Panc1 (cell line): ENCODE measurements at regions not wholly inside any gene's neighbourhood (a gene's known extent, or its start where the extent isn't known, plus 50 kb on each side); places are given as distances from the start of the nearest gene placed in this dataset.

ENCODE experiments used
- CTCF ChIP-seq: fragments of 450-650 bp; IDR thresholded peaks from 2 replicates; pipeline ENCODE4 v1.5.1; 2017; ENCODE audit warnings: mild to moderate bottlenecking
- REST ChIP-seq, 2 experiments: IDR thresholded peaks; 2 replicates each; pipeline ENCODE4 v1.6.1; 2011 to 2012; ENCODE audit warnings: low read depth in 2 of 2, control low read depth in 1 of 2, low read length in 1 of 2, mild to moderate bottlenecking in 1 of 2, moderate library complexity in 1 of 2; ENCODE audit not compliant: insufficient read depth in 1 of 2

- TF ChIP-seq CTCF = no peak
- no peak for TF ChIP-seq REST (IDR thresholded peaks at IDR 0.05; ENCODE audit: insufficient read depth in 1 of 2, low read depth in 2 of 2, low read length in 1 of 2)
Observed at GRCh38 chr3:19645093-19645492, 288.9 kb downstream of the EFHB start.
